Astrocyte (in vitro differentiated cells and primary cell): ENCODE measurements at regions not wholly inside any gene's neighbourhood (a gene's known extent, or its start where the extent isn't known, plus 50 kb on each side); places are given as distances from the start of the nearest gene placed in this dataset.
A peak's percentile ranks its signal among the peaks of the same experiment; 100 is the strongest.

Experiments used
- DNase-seq: peaks from one replicate; pipeline ENCODE4 v3.0.0-alpha.2; 2010; ENCODE audit warnings: low read depth
- FAIRE-seq: peaks from 2 replicates; lab custom pipeline; 2011; peaks lifted over from hg19 to GRCh38; lab: Jason Lieb, UNC
- H2AFZ ChIP-seq: 2 replicates; pipeline ENCODE4 v1.6.0; 2012; ENCODE audit warnings: low read depth, low read length, inconsistent platforms
- H3K27ac ChIP-seq: 2 replicates; pipeline ENCODE4 v1.5.1; 2011; ENCODE audit warnings: low read depth, low read length, inconsistent platforms
- H3K27me3 ChIP-seq: 2 replicates; pipeline ENCODE4 v1.6.0; 2011; ENCODE audit warnings: low read length, inconsistent platforms; ENCODE audit not compliant: insufficient read depth
- H3K36me3 ChIP-seq: 2 replicates; pipeline ENCODE4 v1.5.1; 2011; ENCODE audit warnings: low read length, inconsistent platforms; ENCODE audit not compliant: insufficient read depth
- H3K4me1 ChIP-seq: 2 replicates; pipeline ENCODE4 v1.5.1; 2011; ENCODE audit warnings: low read length, inconsistent platforms; ENCODE audit not compliant: insufficient read depth
- H3K4me2 ChIP-seq: 2 replicates; pipeline ENCODE4 v1.6.0; 2012; ENCODE audit warnings: low read length, inconsistent platforms
- H3K4me3 ChIP-seq: 2 replicates; pipeline ENCODE4 v1.5.1; 2011; ENCODE audit warnings: low read depth, mild to moderate bottlenecking, low read length, inconsistent platforms; ENCODE audit not compliant: insufficient read depth
- H3K79me2 ChIP-seq: 2 replicates; pipeline ENCODE4 v1.6.0; 2012; ENCODE audit warnings: mild to moderate bottlenecking, low read length, inconsistent platforms; ENCODE audit not compliant: insufficient read depth
- H3K9ac ChIP-seq: 2 replicates; pipeline ENCODE4 v1.6.0; 2012; ENCODE audit warnings: mild to moderate bottlenecking, low read length, inconsistent platforms
- H3K9me3 ChIP-seq: 2 replicates; pipeline ENCODE4 v1.5.1; 2012; ENCODE audit warnings: low read depth, mild to moderate bottlenecking, low read length, inconsistent platforms; ENCODE audit not compliant: insufficient read depth
- H4K20me1 ChIP-seq: 2 replicates; pipeline ENCODE4 v1.6.0; 2012; ENCODE audit warnings: low read length, inconsistent platforms; ENCODE audit not compliant: insufficient read depth
- H3K27ac Mint-ChIP-seq: one replicate; pipeline ENCODE4 v1.8.0; 2021; ENCODE audit warnings: mild to moderate bottlenecking, mixed read lengths; ENCODE audit not compliant: unreplicated experiment
- H3K27me3 Mint-ChIP-seq: one replicate; pipeline ENCODE4 v1.8.0; 2021; ENCODE audit warnings: low read depth, mixed read lengths; ENCODE audit not compliant: unreplicated experiment
- H3K36me3 Mint-ChIP-seq: one replicate; pipeline ENCODE4 v1.8.0; 2021; ENCODE audit warnings: low read depth, mixed read lengths; ENCODE audit not compliant: unreplicated experiment
- H3K4me1 Mint-ChIP-seq: one replicate; pipeline ENCODE4 v1.8.0; 2021; ENCODE audit warnings: low read depth, mixed read lengths; ENCODE audit not compliant: unreplicated experiment
- H3K4me3 Mint-ChIP-seq: one replicate; pipeline ENCODE4 v1.8.0; 2021; ENCODE audit warnings: mild to moderate bottlenecking, moderate library complexity, mixed read lengths; ENCODE audit not compliant: unreplicated experiment
- H3K9me3 Mint-ChIP-seq: one replicate; pipeline ENCODE4 v1.8.0; 2021; ENCODE audit warnings: mild to moderate bottlenecking, mixed read lengths; ENCODE audit not compliant: unreplicated experiment
- EZH2 ChIP-seq: IDR thresholded peaks from 2 replicates; pipeline ENCODE4 v1.6.1; 2012; ENCODE audit warnings: mild to moderate bottlenecking, low read length, inconsistent platforms; ENCODE audit not compliant: insufficient read depth
- TF ChIP-seq, protein P1 (sequence below): IDR thresholded peaks from 2 replicates; pipeline ENCODE4 v1.5.1; 2011; ENCODE audit warnings: low read depth, mild to moderate bottlenecking, inconsistent platforms, low read length, moderate library complexity; ENCODE audit not compliant: insufficient read depth

DNA sequence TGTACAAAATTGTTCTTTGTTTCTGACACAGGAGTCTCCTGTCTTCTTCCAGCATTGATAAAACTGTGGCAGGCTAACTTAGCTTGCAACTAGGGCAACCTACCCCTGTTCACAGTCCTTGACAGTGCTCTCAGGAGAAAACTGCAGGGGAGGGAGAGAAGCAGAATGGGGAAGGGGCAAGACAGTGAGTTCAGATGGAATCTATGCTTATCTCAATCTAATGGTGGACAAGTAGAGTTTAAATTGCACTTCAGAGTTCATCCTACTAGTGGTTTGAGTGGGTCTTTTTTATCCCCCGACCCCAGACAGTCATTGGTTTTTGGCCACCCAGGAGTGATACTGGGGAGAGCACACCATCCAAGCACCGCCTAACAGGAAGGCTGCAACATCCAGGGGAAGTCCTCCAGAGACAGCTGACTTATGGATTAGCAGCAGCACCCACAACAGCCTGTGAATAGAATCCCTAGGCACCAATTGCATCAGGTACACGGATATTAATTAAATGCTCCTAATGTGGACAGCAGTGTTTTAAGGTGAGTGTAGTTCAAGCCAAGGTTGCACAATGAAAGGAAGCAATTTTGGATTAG lies 236.6 kb downstream of the NHLRC3 start:
- H3K27me3 ChIP-seq, result no peaks in the 10 kb centered on the region
- no peaks in the 10 kb centered on the region for H3K36me3 Mint-ChIP-seq
- no peak overlapping the region for H3K27ac Mint-ChIP-seq
- TF ChIP-seq EZH2, result no peak
- TF ChIP-seq, protein P1, sequence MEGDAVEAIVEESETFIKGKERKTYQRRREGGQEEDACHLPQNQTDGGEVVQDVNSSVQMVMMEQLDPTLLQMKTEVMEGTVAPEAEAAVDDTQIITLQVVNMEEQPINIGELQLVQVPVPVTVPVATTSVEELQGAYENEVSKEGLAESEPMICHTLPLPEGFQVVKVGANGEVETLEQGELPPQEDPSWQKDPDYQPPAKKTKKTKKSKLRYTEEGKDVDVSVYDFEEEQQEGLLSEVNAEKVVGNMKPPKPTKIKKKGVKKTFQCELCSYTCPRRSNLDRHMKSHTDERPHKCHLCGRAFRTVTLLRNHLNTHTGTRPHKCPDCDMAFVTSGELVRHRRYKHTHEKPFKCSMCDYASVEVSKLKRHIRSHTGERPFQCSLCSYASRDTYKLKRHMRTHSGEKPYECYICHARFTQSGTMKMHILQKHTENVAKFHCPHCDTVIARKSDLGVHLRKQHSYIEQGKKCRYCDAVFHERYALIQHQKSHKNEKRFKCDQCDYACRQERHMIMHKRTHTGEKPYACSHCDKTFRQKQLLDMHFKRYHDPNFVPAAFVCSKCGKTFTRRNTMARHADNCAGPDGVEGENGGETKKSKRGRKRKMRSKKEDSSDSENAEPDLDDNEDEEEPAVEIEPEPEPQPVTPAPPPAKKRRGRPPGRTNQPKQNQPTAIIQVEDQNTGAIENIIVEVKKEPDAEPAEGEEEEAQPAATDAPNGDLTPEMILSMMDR, result no peak
- DNase-seq, result no peak
- no peaks in the 10 kb centered on the region for H3K4me1 ChIP-seq
- H3K36me3 ChIP-seq, result no peaks in the 10 kb centered on the region
- no peaks in the 10 kb centered on the region for H3K79me2 ChIP-seq
- no peak overlapping the region for H3K4me3 Mint-ChIP-seq
- H3K4me3 ChIP-seq, result no peak overlapping the region
- no peak overlapping the region for H2AFZ ChIP-seq
- no peak overlapping the region for H3K9ac ChIP-seq
- no peak overlapping the region for H3K4me2 ChIP-seq
- H4K20me1 ChIP-seq, result no peaks in the 10 kb centered on the region
- H3K27me3 Mint-ChIP-seq, result no peaks in the 10 kb centered on the region
- no peak overlapping the region for H3K27ac ChIP-seq
- H3K9me3 Mint-ChIP-seq, result no peaks in the 10 kb centered on the region
- H3K4me1 Mint-ChIP-seq, result no peaks in the 10 kb centered on the region
- H3K9me3 ChIP-seq, result no peaks in the 10 kb centered on the region
- FAIRE-seq, result no peak

DNA sequence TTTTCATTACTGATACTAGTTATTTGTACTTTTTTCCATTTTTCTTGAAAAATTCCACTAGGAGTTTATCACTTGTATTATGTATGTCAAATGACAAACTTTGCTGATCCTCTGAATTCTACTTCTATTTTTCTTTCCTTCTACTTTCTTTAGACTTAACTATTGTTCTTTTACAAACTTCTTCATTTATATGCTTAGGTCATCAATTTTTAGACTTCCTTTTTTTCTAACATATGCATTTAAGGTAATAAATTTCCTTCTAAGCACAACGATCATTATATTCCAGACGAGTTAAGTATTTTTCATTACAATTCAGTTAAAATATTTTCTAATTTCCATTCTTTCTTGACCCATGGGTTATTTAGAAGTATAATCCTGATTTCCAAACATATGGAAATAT lies 240.8 kb downstream of the NHLRC3 start:
- Histone ChIP-seq H3K27me3 (no peaks in the 10 kb centered on the region), H3K4me2 (no peak overlapping the region), H2AFZ (no peak overlapping the region), H3K36me3 (no peaks in the 10 kb centered on the region), H3K9me3 (no peaks in the 10 kb centered on the region), H3K4me3 (no peak overlapping the region), H3K9ac (no peak overlapping the region), H3K79me2 (no peaks in the 10 kb centered on the region), H3K27ac (no peak overlapping the region), H3K4me1 (no peaks in the 10 kb centered on the region), H4K20me1 (no peaks in the 10 kb centered on the region)
- DNase-seq (no peak), FAIRE-seq (no peak)
- H3K4me1 Mint-ChIP-seq, result peaks cover 7% of the 10 kb centered on the region
- H3K9me3 Mint-ChIP-seq, result no peaks in the 10 kb centered on the region
- no peaks in the 10 kb centered on the region for H3K36me3 Mint-ChIP-seq
- TF ChIP-seq, protein P1, result no peak
- no peak for TF ChIP-seq EZH2
- no peak overlapping the region for H3K27ac Mint-ChIP-seq
- H3K27me3 Mint-ChIP-seq, result no peaks in the 10 kb centered on the region
- H3K4me3 Mint-ChIP-seq, result no peak overlapping the region

DNA sequence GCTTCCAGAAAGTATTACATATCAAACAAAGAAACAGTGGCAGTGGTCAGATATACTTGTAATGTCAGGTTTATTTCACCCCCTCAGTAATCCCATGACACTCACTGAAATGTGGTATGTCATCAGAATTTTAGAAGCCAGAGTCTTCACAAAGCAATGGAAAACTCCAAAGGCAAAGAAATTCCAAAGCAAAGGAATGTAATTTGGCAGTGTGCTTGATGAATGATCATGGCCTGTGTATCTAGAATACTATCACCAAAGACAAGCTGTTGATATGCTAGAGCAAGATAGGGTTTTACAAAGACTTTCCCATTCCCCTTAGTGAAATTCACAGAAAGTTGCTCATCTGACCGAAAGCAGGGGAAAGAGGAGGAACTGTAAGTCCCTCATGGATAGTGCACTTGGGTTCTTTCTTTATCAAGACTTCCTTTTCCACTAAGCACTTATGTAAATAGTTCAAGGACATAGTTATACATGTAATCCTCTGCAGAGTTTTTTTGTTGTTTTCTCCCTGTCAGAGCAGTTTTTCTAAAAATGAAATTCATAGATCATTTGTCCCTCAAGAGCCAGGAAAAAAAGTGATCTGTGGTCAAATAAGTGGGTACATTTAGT lies 243.4 kb downstream of the NHLRC3 start:
- H3K4me3 Mint-ChIP-seq, result no peak overlapping the region
- FAIRE-seq, result no peak
- Histone ChIP-seq H4K20me1 (no peaks in the 10 kb centered on the region), H3K4me3 (no peak overlapping the region), H3K36me3 (no peaks in the 10 kb centered on the region), H3K9ac (no peak overlapping the region), H3K4me1 (no peaks in the 10 kb centered on the region), H3K4me2 (no peak overlapping the region), H3K9me3 (no peaks in the 10 kb centered on the region), H3K79me2 (no peaks in the 10 kb centered on the region), H3K27me3 (no peaks in the 10 kb centered on the region), H2AFZ (no peak overlapping the region), H3K27ac (no peak overlapping the region)
- no peaks in the 10 kb centered on the region for H3K36me3 Mint-ChIP-seq
- no peak overlapping the region for H3K27ac Mint-ChIP-seq
- no peaks in the 10 kb centered on the region for H3K9me3 Mint-ChIP-seq
- DNase-seq, result peak; percentile 36
- peaks cover 7% of the 10 kb centered on the region for H3K4me1 Mint-ChIP-seq
- TF ChIP-seq, protein P1, result no peak
- no peak for TF ChIP-seq EZH2
- no peaks in the 10 kb centered on the region for H3K27me3 Mint-ChIP-seq
